Activated T-helper 17 cell treated with anti-CD3 and anti-CD28 coated beads, Interleukin-2, amount 50 U/mL, for 72 hours (primary cell): ENCODE measurements at regions not wholly inside any gene's neighbourhood (a gene's known extent, or its start where the extent isn't known, plus 50 kb on each side); places are given as distances from the start of the nearest gene placed in this dataset.

ENCODE experiments used
- ATAC-seq: fragments of 150-1000 bp; cut with Tn5 transposase; replicated peaks from 2 replicates; pipeline ENCODE4 v1.10.0; 2021; ENCODE audit warnings: mild to moderate bottlenecking, moderate library complexity
- H3K27ac Mint-ChIP-seq: one replicate; pipeline ENCODE4 v1.8.0; 2022; ENCODE audit warnings: mixed read lengths
- H3K27me3 Mint-ChIP-seq: one replicate; pipeline ENCODE4 v1.8.0; 2022; ENCODE audit warnings: mixed read lengths
- H3K36me3 Mint-ChIP-seq: one replicate; pipeline ENCODE4 v1.8.0; 2022; ENCODE audit warnings: low read depth, mild to moderate bottlenecking, mixed read lengths
- H3K4me1 Mint-ChIP-seq: one replicate; pipeline ENCODE4 v1.8.0; 2022; ENCODE audit warnings: mixed read lengths
- H3K4me3 Mint-ChIP-seq: one replicate; pipeline ENCODE4 v1.8.0; 2022; ENCODE audit warnings: mild to moderate bottlenecking, mixed read lengths
- H3K9me3 Mint-ChIP-seq: one replicate; pipeline ENCODE4 v1.8.0; 2022; ENCODE audit warnings: mixed read lengths

DNA sequence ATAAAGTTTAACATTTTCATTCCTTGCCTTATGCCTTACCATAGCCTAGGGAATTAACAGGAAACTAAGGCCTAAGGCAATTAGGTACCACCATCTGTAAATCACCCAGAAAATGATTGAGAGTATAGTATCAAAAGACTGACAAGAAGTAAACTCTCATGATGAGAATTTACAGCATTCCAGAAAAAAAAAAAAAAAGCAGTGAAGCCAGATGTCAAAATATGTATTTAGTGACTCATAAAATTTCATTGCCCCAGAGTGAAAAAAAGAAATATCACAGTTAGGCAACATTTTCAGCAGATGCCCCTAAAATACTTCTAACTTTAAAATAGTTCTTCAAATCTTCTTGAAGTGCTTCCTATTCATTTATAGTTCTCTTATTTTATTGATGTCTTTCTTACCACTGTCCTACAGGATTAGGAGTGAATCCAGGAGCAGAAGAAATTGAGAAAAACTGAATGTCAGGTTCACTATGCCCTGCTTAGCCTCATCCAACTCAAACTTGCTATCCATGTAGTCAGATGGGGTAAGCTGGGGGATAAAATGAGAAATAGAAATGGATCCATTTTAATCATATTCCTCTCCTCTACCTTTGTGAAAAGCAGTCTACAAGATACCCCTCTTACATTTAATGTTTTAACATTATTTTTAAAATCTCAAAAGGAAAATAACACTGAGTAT, 57.3 kb upstream of the TANK start:
- H3K27me3 Mint-ChIP-seq = no peaks in the 10 kb centered on the region
- no peak overlapping the region for H3K4me3 Mint-ChIP-seq
- no peak for ATAC-seq
- no peak overlapping the region for H3K27ac Mint-ChIP-seq
- peaks cover 10% of the 10 kb centered on the region for H3K4me1 Mint-ChIP-seq
- no peaks in the 10 kb centered on the region for H3K9me3 Mint-ChIP-seq
- H3K36me3 Mint-ChIP-seq = no peaks in the 10 kb centered on the region

DNA sequence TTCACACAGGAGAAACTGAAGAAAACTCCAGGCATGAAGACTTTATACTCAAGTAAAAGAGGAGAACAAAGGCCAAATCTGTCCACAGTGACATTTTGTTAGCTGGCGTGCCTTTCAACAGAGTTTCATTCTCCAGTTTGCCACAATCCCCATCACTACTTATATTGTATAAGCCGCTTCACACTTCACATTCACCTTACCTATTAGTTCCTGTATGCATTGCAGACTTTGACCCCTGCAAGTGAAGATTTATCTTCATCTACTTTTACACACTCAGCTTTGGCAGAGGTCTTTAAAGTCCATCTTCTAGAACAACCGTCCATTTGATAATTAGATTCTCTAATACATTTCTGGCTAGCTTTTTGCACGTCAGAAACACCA, 56.8 kb upstream of the TANK start:
- H3K27ac Mint-ChIP-seq = no peak overlapping the region
- no peaks in the 10 kb centered on the region for H3K36me3 Mint-ChIP-seq
- H3K4me3 Mint-ChIP-seq = no peak overlapping the region
- no peaks in the 10 kb centered on the region for H3K9me3 Mint-ChIP-seq
- H3K27me3 Mint-ChIP-seq = no peaks in the 10 kb centered on the region
- H3K4me1 Mint-ChIP-seq = peaks cover 10% of the 10 kb centered on the region
- ATAC-seq = no peak

DNA sequence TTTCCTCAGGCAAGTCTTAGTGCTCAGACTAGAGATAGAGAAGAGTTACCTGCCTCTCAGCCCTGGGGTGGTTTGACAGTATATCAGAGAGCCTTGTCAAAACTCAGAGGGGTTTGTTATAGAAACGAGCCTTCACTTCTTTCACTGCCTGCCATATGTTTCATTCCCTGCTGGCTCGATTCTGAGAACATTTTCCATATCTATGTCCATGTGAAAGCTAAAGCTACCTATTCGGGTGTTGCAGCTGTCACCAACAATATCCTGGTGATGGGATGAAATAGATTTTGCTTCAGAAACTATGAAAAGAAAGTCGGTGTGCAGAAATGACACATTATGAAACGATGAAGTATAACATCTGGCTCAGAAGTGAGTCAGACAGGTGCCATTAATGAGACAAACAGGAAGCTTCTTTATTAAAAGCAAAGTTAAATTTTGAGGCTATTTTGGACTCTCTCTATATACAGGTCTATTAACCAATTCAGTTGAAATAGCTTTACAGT, 56.1 kb upstream of the TANK start:
- no peaks in the 10 kb centered on the region for H3K36me3 Mint-ChIP-seq
- peaks cover 10% of the 10 kb centered on the region for H3K4me1 Mint-ChIP-seq
- peak; percentile 89 for ATAC-seq
- no peaks in the 10 kb centered on the region for H3K9me3 Mint-ChIP-seq
- H3K4me3 Mint-ChIP-seq = peak overlapping the region; percentile 62
- H3K27ac Mint-ChIP-seq = peak overlapping the region; percentile 75
- no peaks in the 10 kb centered on the region for H3K27me3 Mint-ChIP-seq

DNA sequence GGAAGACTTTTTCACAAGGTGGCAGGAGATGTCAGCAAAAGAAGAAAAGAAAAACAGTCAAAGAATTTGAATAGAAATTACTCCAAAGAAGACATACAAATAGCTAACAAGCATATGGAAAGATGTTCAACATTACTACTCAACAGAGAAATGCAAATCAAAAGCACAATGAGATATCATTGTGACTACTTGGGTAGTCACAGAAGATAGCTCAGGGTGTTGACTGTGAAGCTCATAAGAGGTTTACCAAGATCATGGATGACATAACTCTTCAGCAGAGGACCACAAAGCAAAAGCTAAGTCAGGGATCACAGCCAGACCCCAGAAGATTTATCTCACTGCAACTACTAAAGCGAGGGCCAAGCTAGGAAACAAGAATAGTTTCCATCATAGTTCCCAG, 53.0 kb upstream of the TANK start:
- Mint-ChIP-seq H3K9me3 (no peaks in the 10 kb centered on the region), H3K4me3 (no peak overlapping the region), H3K27ac (no peak overlapping the region), H3K36me3 (no peaks in the 10 kb centered on the region), H3K4me1 (peaks cover 10% of the 10 kb centered on the region), H3K27me3 (no peaks in the 10 kb centered on the region)
- peak; percentile 75 for ATAC-seq
